NCI-H2029 (cell line): ENCODE measurements at regions not wholly inside any gene's neighbourhood (a gene's known extent, or its start where the extent isn't known, plus 50 kb on each side); places are given as distances from the start of the nearest gene placed in this dataset.

Source experiments
- DNase-seq: peaks from one replicate; lab custom pipeline; 2025; lab: John Stamatoyannopoulos, UW

DNA sequence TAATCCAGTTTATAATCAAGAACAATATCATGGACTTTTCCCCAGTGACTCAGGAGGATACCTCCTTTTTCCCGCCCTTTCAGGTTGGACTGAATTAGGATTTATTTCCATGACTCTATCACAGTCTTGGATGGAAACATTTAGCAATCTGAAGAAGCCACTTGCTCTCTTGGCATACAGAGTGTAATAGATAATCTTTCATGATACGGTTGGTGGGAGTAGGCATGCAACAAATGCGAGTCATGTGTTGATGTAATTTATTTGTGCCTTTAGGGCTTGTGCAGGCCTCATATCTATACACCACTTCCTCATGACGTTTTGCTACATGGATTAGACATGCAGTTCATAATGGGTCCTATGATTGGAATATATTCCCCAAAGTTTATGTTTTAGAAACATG, 54.2 kb upstream of the MCTP2 start:
- no peak for DNase-seq

DNA sequence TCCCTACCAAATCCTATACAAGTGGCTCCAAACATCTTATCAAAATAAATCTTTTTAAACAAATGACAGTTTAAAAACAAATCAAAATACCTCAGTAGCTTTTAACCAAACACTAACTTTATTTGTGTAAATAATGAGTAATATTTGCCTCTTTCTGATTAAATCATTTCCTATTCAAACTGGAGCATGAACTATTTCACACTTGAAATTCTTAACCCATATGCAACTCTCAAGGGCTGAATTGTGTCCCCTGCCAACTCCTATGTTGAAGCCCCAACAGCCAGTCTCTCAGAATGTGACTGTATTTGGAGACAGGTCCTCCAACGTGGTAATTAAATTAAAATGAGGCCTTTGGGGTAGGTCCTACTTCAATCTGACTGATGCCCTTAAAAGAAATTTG, 55.9 kb upstream of the MCTP2 start:
- DNase-seq, result no peak

DNA sequence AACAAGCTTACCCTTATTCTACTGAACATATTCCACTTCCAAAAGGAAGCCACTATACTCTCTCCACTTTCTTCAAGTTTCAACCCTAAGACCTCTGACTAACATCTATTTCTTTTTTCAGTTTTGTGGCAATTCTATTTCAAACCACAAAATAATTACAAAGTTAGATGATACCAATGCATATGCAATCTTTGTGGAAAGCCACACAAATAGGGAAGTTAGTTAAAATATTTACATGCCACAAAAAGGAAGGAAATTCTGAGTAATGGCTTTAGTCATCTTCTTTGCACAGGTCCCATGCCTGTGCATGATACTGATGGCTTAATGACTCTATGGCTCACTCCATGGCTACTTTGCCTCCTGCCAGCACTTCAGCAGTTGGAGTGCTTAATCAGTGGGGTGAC, 57.0 kb upstream of the MCTP2 start:
- no peak for DNase-seq

DNA sequence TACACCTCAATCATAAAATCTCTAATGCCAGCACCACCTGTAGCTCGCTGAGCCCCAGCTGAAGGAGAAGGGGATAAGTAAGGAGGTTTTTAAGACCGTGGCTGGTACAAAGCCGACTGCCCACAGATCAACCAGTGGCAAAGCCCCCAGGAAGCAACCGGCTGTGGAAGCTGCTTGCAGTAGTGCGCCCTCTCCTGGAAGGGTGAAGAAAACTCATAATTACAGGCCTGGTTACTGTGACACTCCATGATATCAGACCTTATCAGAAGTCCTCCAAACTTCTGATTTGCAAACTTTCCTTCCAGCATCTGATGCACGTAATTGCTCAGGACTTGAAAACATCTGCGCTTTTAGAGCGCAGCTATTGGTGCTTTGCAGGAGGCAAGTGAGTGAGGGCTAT, 63.1 kb upstream of the MCTP2 start:
- no peak for DNase-seq

DNA sequence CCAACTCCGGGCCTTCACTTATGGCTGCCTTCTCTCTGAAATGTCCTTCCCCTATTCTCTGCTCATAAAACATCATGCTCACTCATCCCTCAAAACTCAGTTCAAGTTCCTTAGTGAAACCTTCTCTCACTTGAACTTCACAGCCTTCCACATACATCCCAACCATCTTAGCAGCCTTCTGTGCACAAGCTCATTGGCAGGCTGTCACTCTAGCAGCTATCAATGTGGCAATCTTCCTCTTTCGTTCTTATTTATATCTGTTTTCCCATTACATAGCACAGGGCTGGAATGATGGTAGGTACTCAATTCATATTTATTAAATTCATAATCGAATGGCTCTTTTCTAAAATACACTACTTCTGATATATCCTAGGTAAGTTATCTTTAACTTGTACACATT, 66.4 kb upstream of the MCTP2 start:
- no peak for DNase-seq

DNA sequence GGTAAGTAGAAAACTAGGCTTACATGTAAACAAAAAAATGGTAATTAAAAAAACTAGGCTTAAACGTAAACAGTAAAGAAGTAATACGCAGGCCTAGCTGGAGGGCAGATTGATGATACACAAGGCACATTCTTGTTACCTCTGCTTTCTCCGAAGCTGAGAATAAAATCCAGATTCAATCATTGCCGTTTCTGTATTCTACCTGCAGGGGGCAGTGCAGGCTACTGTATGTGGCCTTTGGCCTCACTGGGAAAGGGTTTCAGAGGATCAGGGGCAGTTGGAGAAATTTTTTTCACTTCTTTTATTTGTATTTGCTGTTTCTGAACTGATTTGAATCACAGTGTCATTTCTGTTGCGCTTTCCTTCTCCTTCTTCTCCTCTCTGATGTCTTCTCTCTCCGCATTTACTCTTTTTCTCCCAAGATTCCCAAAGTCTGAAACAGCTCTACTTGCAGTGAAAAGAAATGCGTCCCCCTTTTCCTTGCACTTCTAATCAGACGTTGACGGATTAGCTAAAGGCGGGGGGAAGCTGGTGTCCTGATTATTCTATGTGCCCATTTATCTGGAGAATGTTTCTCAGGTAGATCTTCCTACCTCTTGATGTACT, 67.1 kb upstream of the MCTP2 start:
- DNase-seq, result peak; percentile 1

DNA sequence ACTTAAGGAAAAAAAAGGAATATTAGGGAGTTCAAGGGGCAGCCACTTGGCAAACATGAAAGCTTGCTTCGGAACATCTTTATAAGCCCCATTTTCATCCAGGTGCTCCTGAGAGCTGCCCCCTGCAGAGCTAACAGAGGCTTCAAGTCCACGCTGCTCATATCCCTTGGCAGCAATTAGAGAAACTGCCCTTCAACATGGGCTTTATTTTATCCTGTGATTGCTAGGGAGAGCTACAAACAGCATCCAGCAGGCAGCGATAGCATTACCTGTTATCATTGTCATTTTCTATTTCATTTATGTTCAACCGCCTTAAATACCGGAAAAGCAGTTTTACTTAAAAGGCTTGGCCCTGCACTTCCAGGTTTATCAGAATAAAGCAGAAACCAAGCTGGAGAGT, 68.4 kb upstream of the MCTP2 start:
- no peak for DNase-seq

DNA sequence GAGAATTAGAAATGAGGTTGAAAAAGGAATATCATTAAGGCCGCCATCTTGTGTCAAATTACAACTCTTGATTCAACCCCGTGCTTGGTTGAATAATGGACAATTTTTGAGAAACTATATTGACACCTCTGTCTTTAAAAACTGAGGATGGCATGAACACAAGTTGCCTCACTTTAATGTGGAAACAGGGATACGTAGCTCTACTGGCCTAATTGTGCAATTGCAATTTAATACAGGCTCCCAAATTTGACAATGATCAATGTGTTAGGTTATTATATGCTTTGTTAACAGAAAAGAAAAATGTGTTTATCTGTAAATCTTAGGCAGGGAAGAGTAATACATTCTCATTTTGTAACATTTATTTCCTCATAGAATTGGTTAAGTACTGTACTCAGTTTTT, 77.1 kb upstream of the MCTP2 start:
- DNase-seq, result no peak

DNA sequence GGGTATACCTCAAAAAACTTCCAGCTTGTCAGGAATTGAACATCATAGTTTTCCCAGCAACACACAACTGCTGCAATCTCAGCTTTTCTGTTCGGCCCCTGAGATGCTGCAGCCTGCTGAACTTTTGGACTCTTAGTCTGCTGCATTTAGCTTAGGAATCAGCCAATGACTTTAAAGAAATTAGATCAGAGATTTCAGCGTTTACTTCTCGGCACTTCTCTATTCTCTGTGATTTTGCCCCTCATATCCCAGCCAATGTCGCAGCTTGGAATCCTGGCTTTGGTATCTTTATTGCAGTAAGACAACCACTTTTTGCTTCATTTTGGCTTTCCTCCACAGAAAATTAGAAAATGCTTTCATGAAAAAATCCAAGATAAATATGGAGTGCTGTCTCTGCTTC, 86.3 kb upstream of the MCTP2 start:
- no peak for DNase-seq

DNA sequence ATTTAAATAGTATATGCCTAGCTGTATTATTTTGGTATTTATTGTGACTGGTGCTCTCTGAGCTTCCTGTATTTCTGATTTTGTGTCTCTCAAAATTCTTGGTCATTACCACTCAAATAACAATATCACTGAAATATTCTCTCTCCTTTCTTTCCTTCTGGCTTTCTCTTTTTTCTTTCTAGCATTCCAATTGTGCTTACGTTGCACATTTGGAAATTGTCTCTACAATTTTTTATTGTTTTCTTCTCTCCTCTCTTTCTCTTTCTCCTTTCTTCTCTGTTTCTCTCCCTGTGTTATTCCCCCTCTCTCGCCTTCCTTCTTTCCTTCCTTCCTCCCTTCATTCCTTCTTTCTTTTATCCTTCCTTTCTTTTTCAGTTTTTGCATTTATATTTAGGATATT, 89.6 kb upstream of the MCTP2 start:
- no peak for DNase-seq

DNA sequence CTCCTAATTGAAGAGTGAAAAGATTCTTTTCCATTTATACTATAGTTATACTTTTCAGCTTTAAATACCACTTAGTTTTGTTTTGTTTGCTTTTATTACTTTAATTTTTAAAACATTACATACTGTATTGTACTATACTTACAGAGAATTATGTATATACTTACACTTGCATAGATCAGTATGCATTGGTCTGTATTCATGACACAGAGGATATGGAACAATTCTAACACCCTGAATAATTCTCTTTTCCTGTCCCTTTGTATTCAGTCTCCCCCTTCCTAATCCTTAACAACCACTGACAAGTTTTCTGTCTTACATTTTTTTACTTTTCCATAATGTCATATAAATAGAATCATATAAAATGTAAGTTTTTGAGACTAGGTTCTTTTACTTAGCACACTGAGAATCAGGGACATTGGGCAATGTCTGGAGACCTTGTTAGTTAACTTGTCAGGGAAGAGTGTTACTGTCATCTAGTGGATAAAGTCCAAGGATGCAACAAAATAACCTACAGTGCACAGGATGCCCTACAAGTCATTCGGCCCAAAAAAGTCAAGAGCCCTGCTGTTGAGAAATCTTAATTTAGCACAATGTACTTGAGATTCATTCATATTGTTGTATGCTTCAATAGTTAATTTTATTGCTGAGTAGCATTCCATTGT, 95.7 kb upstream of the MCTP2 start:
- DNase-seq, result no peak

DNA sequence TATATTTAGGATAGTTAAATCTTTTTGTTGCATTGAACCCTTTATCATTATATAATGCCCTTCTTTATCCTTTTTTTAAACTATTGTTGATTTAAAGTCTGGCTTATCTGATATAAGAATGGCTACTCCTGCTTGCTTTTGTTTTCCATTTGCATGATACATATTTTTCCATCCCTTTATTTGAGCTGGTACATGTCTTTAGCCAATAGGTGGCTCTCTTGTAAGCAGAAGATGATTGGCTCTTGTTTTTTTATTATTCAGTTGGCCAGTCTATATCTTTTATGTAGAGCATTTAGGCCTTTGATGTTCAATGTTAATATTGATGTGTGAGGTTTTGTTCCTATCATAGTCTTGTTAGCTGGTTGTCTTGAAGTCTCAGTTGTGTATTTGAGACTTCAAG, 99.5 kb upstream of the MCTP2 start:
- no peak for DNase-seq

DNA sequence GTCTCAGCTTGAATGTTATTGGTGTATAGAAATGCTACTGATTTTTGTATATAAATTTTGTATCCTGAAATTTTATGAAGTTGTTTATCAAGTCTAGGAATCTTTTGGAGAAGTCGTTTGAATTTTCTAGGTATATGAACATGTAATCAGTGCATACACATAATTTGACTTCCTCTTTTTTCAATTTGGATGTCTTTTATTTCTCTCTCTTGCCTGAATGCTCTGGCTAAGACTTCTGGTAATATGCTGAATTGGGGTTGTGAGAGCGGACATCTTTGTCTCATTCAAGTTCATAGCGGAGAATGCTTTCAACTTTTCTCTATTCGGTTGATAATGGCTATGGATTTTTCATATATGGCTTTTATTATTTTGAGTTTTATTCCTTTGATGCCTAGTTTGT, 100.9 kb upstream of the MCTP2 start:
- no peak for DNase-seq

DNA sequence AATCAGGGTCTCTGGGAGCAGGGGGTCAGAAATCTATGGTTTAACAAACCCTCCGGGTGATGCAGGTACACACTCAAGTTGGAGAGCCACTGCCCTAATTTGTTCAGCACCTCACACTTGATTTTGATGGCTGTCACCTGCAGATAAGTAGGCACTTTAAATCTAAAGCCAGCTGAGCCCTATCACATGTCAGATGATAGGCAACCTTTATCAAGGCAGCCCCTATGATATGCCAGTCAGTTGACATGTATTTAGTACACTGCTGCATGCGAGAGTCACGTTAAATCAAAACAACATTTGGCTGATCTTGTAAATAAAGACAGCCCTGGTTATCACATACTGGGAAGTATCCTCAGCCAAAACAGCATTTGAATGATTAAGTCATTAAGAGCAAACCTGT, 104.4 kb upstream of the MCTP2 start:
- no peak for DNase-seq

DNA sequence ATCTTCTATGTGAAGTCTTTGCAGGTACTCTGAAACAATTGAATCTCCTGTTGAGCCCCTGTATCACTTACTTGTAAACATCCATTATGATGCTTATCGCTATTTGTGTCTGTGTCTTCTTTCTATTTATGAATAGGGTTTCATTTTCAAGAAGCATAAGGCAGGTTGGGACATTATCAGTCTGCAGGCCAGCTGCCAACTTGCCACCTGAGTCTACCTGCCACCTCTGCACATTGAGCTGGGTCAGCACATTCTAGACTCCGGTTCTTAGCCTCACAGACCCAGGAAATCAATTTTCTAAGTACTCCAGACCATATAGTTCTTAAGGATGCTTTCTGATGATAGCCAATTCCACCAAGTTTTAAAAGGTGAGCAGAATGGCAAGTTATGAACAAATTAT, 105.7 kb upstream of the MCTP2 start:
- DNase-seq, result no peak

DNA sequence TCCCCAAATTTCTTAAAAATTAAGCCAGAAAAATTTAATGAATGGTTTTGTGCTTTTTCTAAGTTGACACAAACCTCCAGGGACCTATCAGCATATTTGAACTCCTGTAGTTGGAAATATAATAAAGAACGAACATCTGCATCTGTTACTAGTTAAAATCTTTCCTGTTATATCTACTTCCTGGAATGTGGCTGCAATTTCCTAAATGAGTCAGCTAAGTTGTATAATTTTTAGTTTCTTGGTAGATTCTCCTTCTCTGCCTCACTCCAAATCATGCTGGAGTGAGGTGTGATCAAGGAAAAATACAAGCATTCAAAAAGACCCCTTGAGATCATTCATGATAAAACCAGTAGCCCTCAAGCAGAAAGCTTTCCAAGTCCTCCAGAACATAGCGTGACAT, 106.2 kb upstream of the MCTP2 start:
- no peak for DNase-seq

DNA sequence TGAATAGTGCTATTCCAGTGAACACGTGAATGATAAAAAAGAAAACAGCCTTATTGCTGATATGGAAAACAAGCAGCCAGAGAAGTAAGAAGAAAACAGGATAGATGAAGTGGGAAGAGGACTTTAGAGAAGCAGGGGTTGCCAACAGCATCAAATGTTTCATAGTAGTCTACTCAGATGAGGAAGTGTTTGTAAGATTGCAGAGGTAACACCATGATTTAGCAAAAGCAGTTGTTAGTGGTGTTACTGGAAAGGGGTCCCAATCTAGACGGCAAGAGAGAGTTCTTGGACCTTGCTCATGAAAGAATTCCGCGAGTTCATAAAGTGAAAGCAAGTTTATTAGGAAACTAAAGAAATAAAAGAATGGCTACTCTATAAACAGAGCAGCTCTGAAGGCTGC, 108.8 kb upstream of the MCTP2 start:
- DNase-seq, result no peak

DNA sequence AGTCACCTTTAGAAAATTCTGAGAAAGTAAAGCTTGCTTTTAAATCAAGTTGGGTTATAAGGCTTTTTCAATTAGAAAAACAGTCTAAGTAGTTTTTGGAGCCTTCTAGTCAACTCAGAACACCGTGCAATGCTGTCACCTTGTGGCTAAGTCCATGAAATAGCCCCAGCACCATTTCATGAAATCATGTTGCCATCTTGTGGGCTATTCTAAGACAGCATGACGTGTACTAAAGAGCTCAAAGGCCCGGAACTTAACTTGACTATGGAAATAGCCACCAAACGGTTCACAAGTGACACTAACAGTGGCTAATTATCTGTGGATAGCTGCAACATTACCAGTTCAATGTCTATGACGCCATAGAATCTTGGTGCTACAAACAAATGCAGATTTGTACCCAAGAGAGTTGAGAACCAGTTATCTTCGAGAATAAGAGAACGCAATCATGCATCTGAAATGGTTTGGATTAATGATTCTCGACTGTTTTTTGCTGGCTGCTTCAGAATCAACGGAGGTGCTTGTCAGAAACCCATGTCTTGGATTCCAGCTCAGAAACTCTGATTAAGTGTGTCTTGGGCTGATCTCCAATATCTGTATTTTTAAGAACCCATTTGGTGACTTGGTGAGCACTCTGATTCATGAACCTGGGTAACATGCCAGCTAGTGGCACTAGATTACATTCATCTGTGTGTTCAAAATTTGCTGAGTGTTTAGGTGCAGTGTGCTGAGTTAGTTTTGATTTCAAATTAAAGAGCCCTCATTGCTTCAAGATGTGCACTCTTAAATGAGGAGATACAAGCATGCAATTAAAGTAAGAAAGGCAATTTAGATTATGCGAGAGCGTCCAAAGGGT, 111.2 kb upstream of the MCTP2 start:
- peak; percentile 50 for DNase-seq

DNA sequence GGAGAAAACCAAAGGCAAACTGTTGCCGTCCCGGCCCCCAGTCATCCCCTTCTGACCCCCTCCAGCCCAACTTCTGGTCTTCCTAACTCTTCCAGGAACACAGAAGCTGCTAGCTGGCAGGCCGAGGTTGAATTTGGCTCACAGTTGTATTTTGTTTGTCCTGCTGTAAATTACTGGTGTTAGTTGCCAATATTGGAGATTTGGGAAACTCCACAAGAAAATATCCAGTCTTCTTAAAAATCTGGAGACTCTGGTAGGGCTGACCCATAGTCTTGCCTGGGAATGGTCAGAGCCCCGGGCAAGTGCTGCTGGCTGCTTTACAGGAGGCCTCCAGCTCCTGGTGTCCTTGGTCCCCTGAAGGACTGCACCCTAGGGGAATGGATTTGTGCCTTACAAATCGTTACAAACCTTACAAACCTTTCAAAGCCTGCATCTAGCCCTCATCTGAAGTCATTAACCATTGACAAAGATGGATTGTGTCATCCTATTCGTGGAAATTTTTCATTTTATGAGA, 112.0 kb upstream of the MCTP2 start:
- DNase-seq, result no peak

DNA sequence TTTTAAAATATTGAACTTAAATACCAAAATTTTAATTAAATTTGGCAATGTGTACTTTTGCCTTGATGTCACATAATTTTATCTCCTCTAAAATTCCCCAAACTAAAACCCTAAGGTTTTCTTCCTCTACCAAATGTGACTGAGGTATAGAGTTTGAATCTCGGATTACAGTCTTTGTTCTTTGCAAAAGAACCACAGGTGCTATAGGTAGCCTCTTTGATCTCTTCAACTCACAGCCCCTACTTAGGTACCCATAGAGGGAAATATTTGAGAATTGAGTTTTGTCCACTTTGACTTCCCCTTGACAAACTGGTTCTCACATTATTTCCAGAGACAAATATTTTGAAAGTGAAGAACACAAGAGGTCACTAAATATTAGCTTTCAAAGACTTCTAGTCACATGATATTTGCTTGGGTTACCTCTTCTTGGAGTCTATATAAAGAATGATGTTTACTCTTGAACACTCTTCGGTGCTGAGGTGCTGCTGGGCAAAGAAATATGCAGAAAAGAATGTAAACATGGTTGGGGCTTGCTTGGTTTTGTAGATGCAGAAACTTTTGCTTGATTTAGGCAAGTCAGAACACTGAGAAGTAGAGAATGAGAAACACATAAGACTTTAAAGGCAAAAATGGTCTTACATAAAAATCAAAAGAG, 120.8 kb upstream of the MCTP2 start:
- DNase-seq, result no peak

DNA sequence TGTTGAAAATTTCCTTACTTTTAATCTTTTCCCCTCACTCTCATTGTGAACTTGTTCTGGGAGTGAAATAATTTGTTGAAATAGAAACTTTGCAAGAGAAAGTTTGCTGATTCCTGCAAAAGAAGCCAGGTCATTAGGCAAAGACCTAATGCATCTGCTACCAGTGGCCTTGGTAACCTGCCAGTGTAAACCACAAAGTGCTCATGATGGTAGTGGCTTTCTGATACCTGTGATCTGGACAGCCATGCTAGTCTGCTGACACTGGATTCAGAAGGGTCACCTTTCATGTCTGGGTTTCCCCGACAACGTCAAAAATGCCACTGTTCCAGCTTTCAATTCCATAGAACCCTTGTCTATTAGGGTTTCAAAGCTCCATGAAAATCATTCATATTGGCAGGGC, 123.7 kb upstream of the MCTP2 start:
- DNase-seq, result no peak

DNA sequence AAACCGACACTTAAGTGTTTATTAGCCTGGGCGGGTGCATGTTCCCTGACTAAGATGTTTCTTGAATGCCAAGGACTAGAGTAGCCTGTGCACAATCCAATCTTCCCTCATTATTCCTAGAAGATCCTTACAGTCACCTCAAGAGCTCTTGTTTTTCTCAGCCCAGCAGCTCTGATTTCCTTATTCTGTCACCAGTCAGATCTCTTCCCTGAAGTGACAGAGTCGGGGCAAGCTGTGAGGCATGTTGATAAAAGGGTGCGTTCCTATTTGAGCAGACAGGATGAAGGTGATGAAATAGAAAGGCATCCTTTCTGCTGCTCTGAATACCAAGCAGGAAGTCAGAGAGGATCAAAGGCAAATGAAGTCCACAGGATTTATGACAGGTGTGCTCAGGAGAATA, 125.6 kb upstream of the MCTP2 start:
- DNase-seq, result no peak

DNA sequence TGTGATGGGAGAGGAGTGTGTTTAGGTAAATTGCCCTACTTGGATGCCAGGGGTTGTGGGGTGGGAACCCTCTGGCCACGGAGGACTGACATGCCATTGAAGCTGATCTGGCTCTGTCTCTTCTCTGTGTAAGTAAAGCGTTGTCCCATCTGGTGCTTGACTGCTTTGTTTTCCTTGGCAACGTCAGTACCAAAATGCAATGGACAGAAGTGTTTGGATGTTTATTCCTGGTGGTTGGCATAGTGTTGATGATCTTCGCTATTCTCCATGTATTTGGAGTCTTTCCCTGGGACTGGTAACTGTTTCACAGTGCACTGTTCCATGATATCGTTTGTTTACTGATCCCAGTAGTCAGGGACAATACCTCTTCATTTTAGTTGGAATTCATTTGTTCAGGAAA, 130.5 kb upstream of the MCTP2 start:
- peak; percentile 39 for DNase-seq
